GM23338 (cell line): ENCODE measurements at regions not wholly inside any gene's neighbourhood (a gene's known extent, or its start where the extent isn't known, plus 50 kb on each side); places are given as distances from the start of the nearest gene placed in this dataset.

ENCODE experiments used
- ATAC-seq: fragments of 200-7000 bp; cut with Tn5 transposase; 3 replicates; pipeline ENCODE4 v1.9.1; 2020
- DNase-seq: peaks from one replicate; pipeline ENCODE4 v3.0.0-alpha.2; 2015; ENCODE audit warnings: low spot score
- H2AFZ ChIP-seq: fragments of 200-600 bp; sonication (generic); 2 replicates; pipeline ENCODE4 v1.8.0; 2016; ENCODE audit warnings: antibody characterized with exemption, mild to moderate bottlenecking, moderate library complexity
- H3F3A ChIP-seq: fragments of 200-600 bp; sonication (generic); replicated peaks from 2 replicates; pipeline ENCODE4 v1.8.0; 2017; ENCODE audit warnings: antibody characterized with exemption, mixed run types, low read depth
- H3K27ac ChIP-seq: fragments of 200-600 bp; sonication (generic); 2 replicates; pipeline ENCODE4 v1.6.1; 2016; ENCODE audit warnings: low read depth
- H3K27me3 ChIP-seq: fragments of 200-600 bp; sonication (generic); 2 replicates; pipeline ENCODE4 v1.8.0; 2016; ENCODE audit warnings: mild to moderate bottlenecking, mixed run types, moderate library complexity; ENCODE audit not compliant: insufficient read depth
- H3K36me3 ChIP-seq: fragments of 200-600 bp; sonication (generic); 2 replicates; pipeline ENCODE4 v1.8.0; 2016; ENCODE audit warnings: mild to moderate bottlenecking; ENCODE audit not compliant: insufficient read depth
- H3K4me1 ChIP-seq: fragments of 200-600 bp; sonication (generic); 2 replicates; pipeline ENCODE4 v1.8.0; 2016; ENCODE audit warnings: mild to moderate bottlenecking, moderate library complexity; ENCODE audit not compliant: insufficient read depth
- H3K4me2 ChIP-seq: fragments of 200-600 bp; sonication (generic); 2 replicates; pipeline ENCODE4 v1.7.1; 2017; ENCODE audit warnings: mixed run types
- H3K4me3 ChIP-seq: fragments of 200-600 bp; sonication (generic); 2 replicates; pipeline ENCODE4 v1.6.1; 2016; ENCODE audit warnings: mixed run types
- H3K79me2 ChIP-seq: fragments of 200-600 bp; sonication (generic); replicated peaks from 2 replicates; pipeline ENCODE4 v1.8.0; 2017; ENCODE audit warnings: mild to moderate bottlenecking; ENCODE audit not compliant: insufficient read depth
- H3K9me2 ChIP-seq: fragments of 200-600 bp; sonication (generic); 2 replicates; pipeline ENCODE4 v1.8.0; 2017; ENCODE audit not compliant: insufficient read depth
- H4K20me1 ChIP-seq: fragments of 200-600 bp; sonication (generic); replicated peaks from 2 replicates; pipeline ENCODE4 v1.8.0; 2017; ENCODE audit warnings: mild to moderate bottlenecking; ENCODE audit not compliant: insufficient read depth
- H3K27ac Mint-ChIP-seq: 2 replicates; pipeline ENCODE4 v1.8.0; 2020; ENCODE audit warnings: inconsistent platforms, mild to moderate bottlenecking, moderate library complexity, mixed read lengths
- H3K27me3 Mint-ChIP-seq: 3 replicates; pipeline ENCODE4 v1.8.0; 2022; ENCODE audit warnings: low read depth, mild to moderate bottlenecking, moderate library complexity, mixed read lengths, inconsistent platforms; ENCODE audit not compliant: insufficient read depth, poor library complexity
- H3K36me3 Mint-ChIP-seq: 3 replicates; pipeline ENCODE4 v1.8.0; 2021; ENCODE audit warnings: low read depth, mild to moderate bottlenecking, inconsistent platforms, moderate library complexity, mixed read lengths
- H3K4me1 Mint-ChIP-seq: 3 replicates; pipeline ENCODE4 v1.8.0; 2020; ENCODE audit warnings: mild to moderate bottlenecking, inconsistent platforms, mixed read lengths
- H3K4me3 Mint-ChIP-seq: 3 replicates; pipeline ENCODE4 v1.8.0; 2021; ENCODE audit warnings: moderate library complexity, mild to moderate bottlenecking, inconsistent platforms, mixed read lengths
- H3K9me3 Mint-ChIP-seq: 3 replicates; pipeline ENCODE4 v1.8.0; 2020; ENCODE audit warnings: moderate library complexity, mild to moderate bottlenecking, inconsistent platforms, mixed read lengths
- CREB1 ChIP-seq: fragments of 250-450 bp; sonication (Bioruptor Pico); IDR thresholded peaks from 2 replicates; pipeline ENCODE4 v1.5.0; 2020; ENCODE audit warnings: low read depth, mild to moderate bottlenecking, moderate library complexity
- CTCF ChIP-seq, 2 experiments: fragments of 200-600 bp in 1 of 2; sonication (generic) in 1 of 2; conservative IDR thresholded peaks; 2 replicates each; pipeline versions ENCODE4 v1.5.1 to v1.6.1; 2016 to 2017; ENCODE audit warnings: antibody characterized with exemption in 2 of 2, low read depth in 2 of 2, mild to moderate bottlenecking in 2 of 2, moderate library complexity in 1 of 2
- ETS1 ChIP-seq: IDR thresholded peaks from 2 replicates; pipeline ENCODE4 v1.6.1; 2016; ENCODE audit warnings: antibody characterized with exemption
- EZH2phosphoT487 ChIP-seq: fragments of 200-600 bp; sonication (generic); IDR thresholded peaks from one replicate; pipeline ENCODE4 v1.8.1; 2018; ENCODE audit warnings: antibody characterized with exemption; ENCODE audit not compliant: unreplicated experiment
- NANOG ChIP-seq: IDR thresholded peaks from 2 replicates; pipeline ENCODE4 v1.6.1; 2016; ENCODE audit warnings: antibody characterized with exemption, borderline replicate concordance
- POLR2AphosphoS5 ChIP-seq: IDR thresholded peaks from 2 replicates; pipeline ENCODE4 v1.6.1; 2016; ENCODE audit warnings: antibody characterized with exemption, low read depth
- REST ChIP-seq: IDR thresholded peaks from one replicate; pipeline ENCODE4 v1.6.1; 2018; ENCODE audit warnings: antibody characterized with exemption; ENCODE audit not compliant: unreplicated experiment
- ZNF114 ChIP-seq: fragments of 250-450 bp; sonication (Bioruptor Pico); IDR thresholded peaks from 2 replicates; pipeline ENCODE4 v1.5.0; 2020; ENCODE audit warnings: mild to moderate bottlenecking, moderate library complexity
- ZNF331 ChIP-seq: fragments of 250-450 bp; sonication (Bioruptor Pico); IDR thresholded peaks from 2 replicates; pipeline ENCODE4 v1.5.0; 2020; ENCODE audit warnings: low read depth, mild to moderate bottlenecking, moderate library complexity
- ZNF462 ChIP-seq: fragments of 250-450 bp; sonication (Bioruptor Pico); IDR thresholded peaks from 2 replicates; pipeline ENCODE4 v1.5.0; 2020; ENCODE audit warnings: mild to moderate bottlenecking, moderate library complexity

- no peak overlapping the region for H3K4me2 ChIP-seq
- H3K9me2 ChIP-seq: no peaks in the 10 kb centered on the region
- Mint-ChIP-seq H3K4me1 (no peaks in the 10 kb centered on the region), H3K27ac (no peak overlapping the region), H3K27me3 (no peaks in the 10 kb centered on the region), H3K9me3 (no peaks in the 10 kb centered on the region; the same call in 2 of the 3 replicates), H3K36me3 (no peaks in the 10 kb centered on the region), H3K4me3 (no peak overlapping the region)
- H3K27ac ChIP-seq: no peak overlapping the region
- DNase-seq: no peak
- no peaks in the 10 kb centered on the region for H3F3A ChIP-seq
- no peaks in the 10 kb centered on the region for H3K79me2 ChIP-seq
- no peaks in the 10 kb centered on the region for H3K4me1 ChIP-seq
- H3K36me3 ChIP-seq: no peaks in the 10 kb centered on the region
- no peaks in the 10 kb centered on the region for H3K27me3 ChIP-seq
- ATAC-seq: no peak
- H3K4me3 ChIP-seq: no peak overlapping the region
- TF ChIP-seq CREB1 (CRISPR knock-in tag) (no peak), ZNF114 (no peak), POLR2AphosphoS5 (no peak), REST (no peak), ZNF331 (no peak)
- H4K20me1 ChIP-seq: no peaks in the 10 kb centered on the region
- H2AFZ ChIP-seq: no peak overlapping the region
Measured at GRCh38 chr1:60234776-60235175, 161.2 kb upstream of the C1orf87 start.

GRCh38 chr1:60229821-60230220 is 156.3 kb upstream of the C1orf87 start:
- TF ChIP-seq ZNF462 (no peak), EZH2phosphoT487 (no peak), NANOG (no peak), ETS1 (no peak), CTCF (conservative IDR thresholded peaks at IDR 0.05; ENCODE audit: low read depth in 2 of 2) (no peak)
- Histone ChIP-seq H3K27ac (no peak overlapping the region), H3K27me3 (no peaks in the 10 kb centered on the region), H3F3A (no peaks in the 10 kb centered on the region), H3K9me2 (no peaks in the 10 kb centered on the region), H3K4me3 (no peak overlapping the region), H3K79me2 (no peaks in the 10 kb centered on the region), H2AFZ (no peak overlapping the region), H3K36me3 (no peaks in the 10 kb centered on the region), H4K20me1 (no peaks in the 10 kb centered on the region), H3K4me2 (no peak overlapping the region), H3K4me1 (no peaks in the 10 kb centered on the region)
- Mint-ChIP-seq H3K36me3 (no peaks in the 10 kb centered on the region), H3K27me3 (peaks cover 3% of the 10 kb centered on the region), H3K4me1 (no peaks in the 10 kb centered on the region), H3K4me3 (no peak overlapping the region), H3K27ac (no peak overlapping the region), H3K9me3 (no peaks in the 10 kb centered on the region)
- ATAC-seq (no peak), DNase-seq (no peak)
